ENCODE measurements at regions not wholly inside any gene's neighbourhood (a gene's known extent, or its start where the extent isn't known, plus 50 kb on each side); places are given as distances from the start of the nearest gene placed in this dataset.

DNA sequence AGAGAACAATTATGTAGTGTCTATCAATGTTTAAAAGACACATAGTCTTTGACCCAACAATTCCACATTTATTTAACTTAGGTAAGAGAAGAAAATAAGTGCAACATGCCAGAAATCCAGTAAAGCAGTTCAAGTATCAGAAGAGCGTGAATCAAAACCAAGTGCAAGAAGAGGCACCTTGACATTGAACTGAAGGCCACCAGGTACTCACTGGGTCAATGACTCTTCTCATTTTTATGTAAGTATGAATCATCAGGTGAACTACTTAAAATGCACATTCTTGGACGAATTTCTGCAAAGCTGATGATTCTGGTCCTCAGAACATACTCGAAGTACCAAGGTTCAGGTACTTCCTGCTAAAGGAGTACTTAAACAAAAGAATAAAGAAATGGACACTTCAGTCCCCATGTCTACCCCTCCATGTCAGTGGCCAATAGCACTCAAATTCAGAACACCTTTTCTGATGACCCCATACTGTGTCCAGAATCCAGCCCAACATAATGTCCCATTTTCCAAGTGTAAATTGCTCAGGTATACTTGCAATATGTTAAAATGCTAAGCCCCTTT, 481.9 kb downstream of the GJA1 start:
- no peaks in the 10 kb centered on the region for H3K36me3 ChIP-seq
- intact Hi-C loops (cut with DNase I): no loop called here
- H3K4me3 ChIP-seq: no peak overlapping the region
- DNase-seq: no peak
- 90 to 95% (median 92%) methylated on average over 3 of the region's 3 CpGs for WGBS, 3 donors
- H3K9me3 ChIP-seq: no peaks in the 10 kb centered on the region
- no peak for TF ChIP-seq POLR2A (IDR thresholded peaks at IDR 0.05)
- no peak for TF ChIP-seq EP300 (IDR thresholded peaks at IDR 0.05)
- no peak for TF ChIP-seq CTCF (IDR thresholded peaks at IDR 0.05)
- H3K27ac ChIP-seq: no peak overlapping the region
- no peaks in the 10 kb centered on the region for H3K4me1 ChIP-seq (ENCODE audit: insufficient read depth)
- peaks cover 2% of the 10 kb centered on the region for H3K27me3 ChIP-seq

DNA sequence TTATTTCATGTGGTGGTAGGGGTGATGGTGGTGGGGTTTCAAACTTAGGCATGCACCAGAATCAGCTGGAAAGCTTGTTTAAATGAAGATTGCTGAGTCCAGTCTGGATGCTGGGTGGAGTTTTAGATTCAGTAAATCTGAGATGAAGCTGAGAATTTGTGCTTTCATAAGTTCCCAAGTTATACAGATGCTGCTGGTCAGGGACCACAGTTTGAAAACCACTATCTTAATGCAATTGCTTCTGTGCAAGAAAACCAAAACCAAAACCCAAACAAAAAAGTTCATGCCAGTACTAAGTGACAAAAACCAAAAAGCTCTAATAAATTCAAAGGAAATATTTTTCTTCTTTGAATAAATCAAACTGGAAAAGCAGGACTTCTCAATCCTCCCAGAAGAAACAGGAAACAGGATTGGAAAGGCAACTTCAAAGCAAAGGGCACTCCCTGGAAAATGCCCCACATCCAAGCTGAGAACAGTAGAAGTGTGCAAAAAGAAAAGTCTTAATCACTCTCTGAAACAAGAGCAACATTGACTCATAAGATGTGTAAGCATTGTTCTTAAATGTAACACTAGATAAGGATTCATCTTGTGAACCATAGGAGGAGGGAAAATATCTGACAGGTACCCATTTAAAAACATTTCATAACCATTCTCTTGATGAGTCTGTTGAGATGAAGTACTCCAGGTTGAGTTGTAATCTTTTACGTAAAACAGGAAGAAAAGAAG, 481.5 kb upstream of the HSF2 start:
- Histone ChIP-seq H3K4me3 (no peak overlapping the region), H3K36me3 (no peaks in the 10 kb centered on the region), H3K27ac (no peak overlapping the region), H3K4me1 (ENCODE audit: insufficient read depth) (no peaks in the 10 kb centered on the region), H3K27me3 (peaks cover 2% of the 10 kb centered on the region), H3K9me3 (no peaks in the 10 kb centered on the region)
- 85 to 95% (median 95%) methylated on average over 1 of the region's 1 CpG for WGBS, 3 donors
- no peak for TF ChIP-seq CTCF (IDR thresholded peaks at IDR 0.05)
- TF ChIP-seq POLR2A (IDR thresholded peaks at IDR 0.05): no peak
- TF ChIP-seq EP300 (IDR thresholded peaks at IDR 0.05): no peak
- DNase-seq: no peak
- intact Hi-C loops (cut with DNase I): no loop called here

GRCh38 chr6:121920616-121921015, 478.8 kb upstream of the HSF2 start:
- WGBS, 3 donors: 93 to 94% (median 94%) methylated on average over 6 of the region's 6 CpGs
- Histone ChIP-seq H3K4me1 (ENCODE audit: insufficient read depth) (no peaks in the 10 kb centered on the region), H3K9me3 (no peaks in the 10 kb centered on the region), H3K27ac (no peak overlapping the region), H3K4me3 (no peak overlapping the region), H3K27me3 (peaks cover 2% of the 10 kb centered on the region), H3K36me3 (no peaks in the 10 kb centered on the region)
- intact Hi-C loops (cut with DNase I): no loop called here
- no peak for DNase-seq
- no peak for TF ChIP-seq POLR2A (IDR thresholded peaks at IDR 0.05)
- no peak for TF ChIP-seq EP300 (IDR thresholded peaks at IDR 0.05)
- no peak for TF ChIP-seq CTCF (IDR thresholded peaks at IDR 0.05)

DNA sequence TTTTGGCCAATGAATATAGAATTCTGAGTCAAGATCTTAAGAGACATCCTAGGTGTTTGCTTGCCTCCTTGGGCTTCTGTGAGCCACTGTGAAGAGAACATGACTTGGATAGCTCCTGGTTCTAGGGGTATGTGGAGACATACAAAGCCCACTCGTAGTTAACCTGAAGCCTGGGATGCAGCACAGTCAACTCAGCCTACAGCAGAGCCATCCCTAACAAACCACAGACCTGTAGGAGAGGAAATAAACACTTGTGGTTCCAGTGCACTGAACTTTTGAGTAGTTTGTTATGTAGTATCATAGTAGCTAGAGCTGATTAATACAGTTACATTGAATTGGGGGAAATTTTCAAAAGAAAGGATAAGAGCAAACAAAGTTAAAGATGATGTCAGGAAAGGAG, 474.4 kb upstream of the HSF2 start:
- Histone ChIP-seq H3K4me3 (no peak overlapping the region), H3K4me1 (ENCODE audit: insufficient read depth) (no peaks in the 10 kb centered on the region), H3K27me3 (no peaks in the 10 kb centered on the region), H3K36me3 (no peaks in the 10 kb centered on the region), H3K9me3 (no peaks in the 10 kb centered on the region), H3K27ac (no peak overlapping the region)
- DNase-seq: no peak
- intact Hi-C loops (cut with DNase I): no loop called here
- TF ChIP-seq EP300 (IDR thresholded peaks at IDR 0.05): no peak
- no peak for TF ChIP-seq CTCF (IDR thresholded peaks at IDR 0.05)
- no peak for TF ChIP-seq POLR2A (IDR thresholded peaks at IDR 0.05)
- WGBS, 3 donors: 81 to 93% (median 87%) methylated on average over 1 of the region's 1 CpG

All from ovary (tissue), 7 donors.